ENCODE measurements at regions not wholly inside any gene's neighbourhood (a gene's known extent, or its start where the extent isn't known, plus 50 kb on each side); places are given as distances from the start of the nearest gene placed in this dataset.
"Not testable (repeated sequence)": the region's sequence is repeated elsewhere in the genome, so short reads cannot be mapped to it uniquely, and the experiment has no call there.

DNA sequence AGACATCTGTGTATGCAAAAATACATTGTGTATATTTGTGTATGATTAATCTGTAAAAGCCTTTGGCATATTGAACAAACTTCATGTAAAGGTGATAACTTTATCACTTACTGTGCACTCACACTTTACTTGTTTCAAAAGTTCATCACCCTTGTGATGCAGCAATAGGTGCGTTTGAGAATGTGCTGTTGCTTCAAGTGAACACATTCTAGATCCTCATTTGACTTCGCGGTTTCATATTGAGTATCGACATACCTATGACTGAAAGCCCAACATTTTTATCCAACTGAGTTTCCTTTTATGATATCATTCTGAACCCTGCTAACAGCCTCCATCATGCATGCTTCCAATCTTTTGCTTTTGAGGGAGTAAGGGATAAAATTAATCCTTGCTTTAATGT is 1086.9 kb downstream of the TMEM121 start:
- H3K79me2 ChIP-seq (ENCODE audit: control insufficient read depth, insufficient read depth, low read length): no peaks in the 10 kb centered on the region
- H3K9me3 ChIP-seq (ENCODE audit: control insufficient read depth, insufficient read depth, low read depth, low read length): no peaks in the 10 kb centered on the region
- H3K36me3 ChIP-seq (ENCODE audit: control insufficient read depth, insufficient read depth, low read length): no peaks in the 10 kb centered on the region
- no peak for DNase-seq (ENCODE audit: low read depth in 2 of 2)
- H3K4me3 ChIP-seq (replicated peaks in 1 of 4; ENCODE audit: control extremely low read depth in 1 of 4, insufficient read depth in 1 of 4, low read depth in 3 of 4, low read length in 4 of 4): no peak overlapping the region
- no peaks in the 10 kb centered on the region for H3K27me3 ChIP-seq (ENCODE audit: control insufficient read depth, insufficient read depth, low read length)
- TF ChIP-seq CTCF (conservative IDR thresholded peaks at IDR 0.05 in 1 of 2, IDR thresholded peaks at IDR 0.05 in 1 of 2; ENCODE audit: low read depth in 1 of 2, low read length in 2 of 2): no peak
- no peak for TF ChIP-seq EZH2 (IDR thresholded peaks at IDR 0.05; ENCODE audit: low read length, missing control alignments)
- no peaks in the 10 kb centered on the region for H4K20me1 ChIP-seq (ENCODE audit: control insufficient read depth, extremely low read depth, insufficient read depth, low read length)
- no peak overlapping the region for H2AFZ ChIP-seq (ENCODE audit: low read length)
- no peak overlapping the region for H3K9ac ChIP-seq (ENCODE audit: insufficient read depth, low read length)
- no peak overlapping the region for H3K27ac ChIP-seq (ENCODE audit: insufficient read depth, low read length)
- H3K4me2 ChIP-seq (ENCODE audit: extremely low read depth, insufficient read depth, low read length): no peak overlapping the region
- H3K4me1 ChIP-seq (ENCODE audit: control insufficient read depth, extremely low read depth, insufficient read depth, low read length): no peaks in the 10 kb centered on the region

- H3K4me3 ChIP-seq (replicated peaks in 1 of 4; ENCODE audit: control extremely low read depth in 1 of 4, insufficient read depth in 1 of 4, low read depth in 3 of 4, low read length in 4 of 4); H3K79me2 ChIP-seq (ENCODE audit: control insufficient read depth, insufficient read depth, low read length); H3K27me3 ChIP-seq (ENCODE audit: control insufficient read depth, insufficient read depth, low read length); H3K27ac ChIP-seq (ENCODE audit: insufficient read depth, low read length); H4K20me1 ChIP-seq (ENCODE audit: control insufficient read depth, extremely low read depth, insufficient read depth, low read length); H3K36me3 ChIP-seq (ENCODE audit: control insufficient read depth, insufficient read depth, low read length); H3K4me2 ChIP-seq (ENCODE audit: extremely low read depth, insufficient read depth, low read length); H3K9me3 ChIP-seq (ENCODE audit: control insufficient read depth, insufficient read depth, low read depth, low read length); DNase-seq (ENCODE audit: low read depth in 2 of 2); H3K9ac ChIP-seq (ENCODE audit: insufficient read depth, low read length); H3K4me1 ChIP-seq (ENCODE audit: control insufficient read depth, extremely low read depth, insufficient read depth, low read length); H2AFZ ChIP-seq (ENCODE audit: low read length): not testable (repeated sequence)
- peak; percentile 4 to 5 for TF ChIP-seq CTCF (conservative IDR thresholded peaks at IDR 0.05 in 1 of 2, IDR thresholded peaks at IDR 0.05 in 1 of 2; ENCODE audit: low read depth in 1 of 2, low read length in 2 of 2)
Measured at GRCh38 chr14:106618471-106618951, 1092.1 kb downstream of the TMEM121 start.

- H3K36me3 ChIP-seq (ENCODE audit: control insufficient read depth, insufficient read depth, low read length): no peaks in the 10 kb centered on the region
- no peak overlapping the region for H3K4me3 ChIP-seq (replicated peaks in 1 of 4; ENCODE audit: control extremely low read depth in 1 of 4, insufficient read depth in 1 of 4, low read depth in 3 of 4, low read length in 4 of 4)
- H3K79me2 ChIP-seq (ENCODE audit: control insufficient read depth, insufficient read depth, low read length): no peaks in the 10 kb centered on the region
- TF ChIP-seq CTCF (conservative IDR thresholded peaks at IDR 0.05 in 1 of 2, IDR thresholded peaks at IDR 0.05 in 1 of 2; ENCODE audit: low read depth in 1 of 2, low read length in 2 of 2) (no peak), EZH2 (IDR thresholded peaks at IDR 0.05; ENCODE audit: low read length, missing control alignments) (no peak)
- no peaks in the 10 kb centered on the region for H3K4me1 ChIP-seq (ENCODE audit: control insufficient read depth, extremely low read depth, insufficient read depth, low read length)
- H2AFZ ChIP-seq (ENCODE audit: low read length): no peak overlapping the region
- H3K27me3 ChIP-seq (ENCODE audit: control insufficient read depth, insufficient read depth, low read length): no peaks in the 10 kb centered on the region
- no peaks in the 10 kb centered on the region for H3K9me3 ChIP-seq (ENCODE audit: control insufficient read depth, insufficient read depth, low read depth, low read length)
- DNase-seq (ENCODE audit: low read depth in 2 of 2): no peak
- H3K27ac ChIP-seq (ENCODE audit: insufficient read depth, low read length): no peak overlapping the region
- H4K20me1 ChIP-seq (ENCODE audit: control insufficient read depth, extremely low read depth, insufficient read depth, low read length): no peaks in the 10 kb centered on the region
- no peak overlapping the region for H3K4me2 ChIP-seq (ENCODE audit: extremely low read depth, insufficient read depth, low read length)
- no peak overlapping the region for H3K9ac ChIP-seq (ENCODE audit: insufficient read depth, low read length)
Measured at GRCh38 chr14:106619606-106620005, 1093.2 kb downstream of the TMEM121 start.
